HUDEP-2 (cell line): ENCODE measurements at regions not wholly inside any gene's neighbourhood (a gene's known extent, or its start where the extent isn't known, plus 50 kb on each side); places are given as distances from the start of the nearest gene placed in this dataset.
"Not testable (repeated sequence)": the region's sequence is repeated elsewhere in the genome, so short reads cannot be mapped to it uniquely, and the experiment has no call there.

Experiments
- DNase-seq, 76 experiments: peaks; one replicate each; lab custom pipeline; 2025; ENCODE audit not compliant: unreplicated experiment in 76 of 76; lab: John Stamatoyannopoulos, UW

- DNase-seq, result no peak
Observed at GRCh38 chr20:5492937-5493336, 117.9 kb downstream of the GPCPD1 start.

- no peak for DNase-seq
Observed at GRCh38 chr20:5491455-5491854, 119.4 kb downstream of the GPCPD1 start.

- DNase-seq, result no peak
Observed at GRCh38 chr20:5489601-5490000, 121.2 kb downstream of the GPCPD1 start.

DNA sequence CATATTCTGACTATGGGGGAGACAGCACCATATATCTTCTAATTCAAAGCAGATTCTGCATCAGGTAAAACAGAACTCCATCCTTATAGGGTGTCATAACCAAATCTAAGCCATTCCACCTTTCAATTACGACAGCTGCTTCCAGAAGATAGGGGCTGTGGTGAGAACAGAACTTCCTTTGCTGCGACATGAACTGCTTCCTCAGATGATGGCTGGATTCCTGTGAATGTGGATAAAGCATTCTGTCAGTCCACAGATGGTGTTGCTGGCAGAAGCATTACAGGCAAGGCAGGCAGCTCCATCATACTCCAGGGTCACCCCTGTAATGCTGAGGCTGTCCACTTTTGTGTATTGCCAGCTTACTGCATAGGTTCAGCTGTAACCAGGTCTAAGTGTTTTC, 122.0 kb downstream of the GPCPD1 start:
- peak in 2 of 76 experiments; percentile 1 to 13 for DNase-seq

- DNase-seq, result no peak
Observed at GRCh38 chr20:5486377-5487054, 124.3 kb downstream of the GPCPD1 start.

GRCh38 chr20:5484926-5485325, 125.9 kb downstream of the GPCPD1 start:
- no peak for DNase-seq

- no peak for DNase-seq
Observed at GRCh38 chr20:5484346-5484745, 126.5 kb downstream of the GPCPD1 start.

- no peak for DNase-seq
Observed at GRCh38 chr20:5482791-5483190, 128.0 kb downstream of the GPCPD1 start.

- DNase-seq, result no peak
Observed at GRCh38 chr20:5481872-5482271, 128.9 kb downstream of the GPCPD1 start.

GRCh38 chr20:5480824-5481600, 129.8 kb downstream of the GPCPD1 start:
- no peak for DNase-seq

GRCh38 chr20:5474646-5475550, 135.9 kb downstream of the GPCPD1 start:
- DNase-seq, result no peak

- DNase-seq, result not testable (repeated sequence)
Observed at GRCh38 chr20:5471866-5472265, 138.9 kb downstream of the GPCPD1 start.

DNA sequence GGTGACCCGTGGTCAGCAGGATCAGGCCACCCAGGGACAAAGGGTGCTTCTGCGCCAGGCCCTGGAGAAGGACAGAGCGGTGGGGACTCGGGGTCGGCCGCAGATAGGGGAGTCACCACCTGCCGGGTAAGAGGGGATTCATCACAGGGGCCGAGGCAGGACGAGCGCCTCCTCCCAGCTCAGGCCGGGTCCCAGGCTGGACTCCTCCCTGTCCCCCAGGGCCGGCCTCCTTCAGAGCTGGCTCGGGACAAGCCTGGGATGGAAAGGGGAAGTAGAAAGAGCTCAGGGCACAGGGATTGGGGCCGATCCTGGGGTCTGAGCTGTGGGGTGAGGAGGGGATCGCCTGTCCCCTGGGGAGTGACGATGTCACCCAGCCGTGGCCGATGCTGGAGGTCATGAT, 139.4 kb downstream of the GPCPD1 start:
- no peak for DNase-seq

- DNase-seq, result no peak
Observed at GRCh38 chr20:5470943-5471342, 139.9 kb downstream of the GPCPD1 start.

GRCh38 chr20:5470458-5470857, 140.3 kb downstream of the GPCPD1 start:
- no peak for DNase-seq

DNA sequence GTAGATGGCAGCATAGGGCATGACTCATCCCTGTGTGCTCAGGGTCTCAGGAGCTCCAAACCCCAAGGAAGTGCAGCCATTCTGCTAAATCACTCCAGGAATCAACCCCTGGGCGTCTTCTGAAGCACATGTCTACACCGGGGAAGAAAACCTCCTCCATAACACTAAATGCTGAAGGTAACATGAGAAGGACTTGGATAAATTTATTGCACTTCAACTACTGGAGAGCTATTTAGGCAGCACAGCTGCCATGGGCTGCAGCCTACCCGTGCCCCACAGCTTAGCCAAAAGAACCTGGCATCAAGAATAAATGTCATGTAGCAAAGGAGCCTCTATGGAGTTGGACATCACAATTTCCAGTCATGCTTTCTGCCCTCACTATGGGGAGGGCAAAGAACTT, 141.7 kb downstream of the GPCPD1 start:
- DNase-seq, result no peak

- no peak for DNase-seq
Observed at GRCh38 chr20:5467086-5467485, 143.7 kb downstream of the GPCPD1 start.

DNA sequence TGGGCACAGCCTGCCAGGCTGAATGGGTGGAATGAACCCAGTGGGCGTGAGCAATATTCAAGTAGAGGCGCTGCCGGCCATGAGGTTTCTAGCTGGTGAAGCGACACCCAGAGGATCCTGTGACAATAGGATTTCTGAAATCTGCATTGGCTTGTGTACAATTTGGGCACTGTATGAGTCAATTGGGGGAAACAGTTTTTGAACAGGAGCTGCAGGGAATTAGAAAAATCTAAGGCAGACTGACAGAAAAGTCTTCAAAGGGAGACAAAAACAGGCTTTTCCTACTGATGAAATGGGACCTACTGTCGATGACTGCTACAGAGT, 145.2 kb downstream of the GPCPD1 start:
- DNase-seq, result no peak

- DNase-seq, result no peak
Observed at GRCh38 chr20:5464901-5465603, 145.8 kb downstream of the GPCPD1 start.

DNA sequence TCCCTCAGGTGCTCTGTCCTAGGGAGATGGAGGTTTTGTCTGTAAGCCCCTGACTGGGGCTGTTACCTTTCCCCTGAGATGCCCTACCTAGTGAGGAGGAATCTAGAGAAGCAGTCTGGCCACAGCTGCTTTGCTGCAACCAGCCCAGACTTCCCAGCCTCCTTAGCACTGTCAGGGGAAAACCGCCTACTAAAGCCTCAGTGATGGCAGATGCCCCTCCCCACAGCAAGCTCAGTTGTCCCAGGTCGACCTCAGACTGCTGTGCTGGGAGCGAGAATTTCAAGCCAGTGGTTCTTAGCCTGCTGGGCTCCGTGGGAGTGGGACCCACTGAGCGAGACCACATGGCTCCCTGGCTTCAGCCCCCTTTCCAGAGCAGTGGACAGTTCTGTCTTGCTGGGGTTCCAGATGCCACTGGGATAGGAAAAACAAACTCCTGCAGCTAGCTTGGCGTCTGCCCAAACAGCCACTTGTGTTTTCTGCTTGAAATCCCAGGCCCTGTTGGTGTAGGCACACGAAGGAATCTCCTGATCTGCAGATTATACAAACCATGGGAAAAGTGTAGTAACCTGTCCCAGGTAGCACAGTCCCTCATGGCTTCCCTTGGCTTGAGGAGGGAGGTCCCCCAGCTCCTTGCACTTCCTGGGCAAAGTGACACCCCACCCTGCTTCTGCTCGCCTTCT, 146.4 kb upstream of the PROKR2 start:
- DNase-seq, result no peak
